Hematopoietic multipotent progenitor cell treated with erythropoietin and hydrocortisone succinate and interleukin-3 and kit ligand, for 6 days (in vitro differentiated cells): ENCODE measurements at regions not wholly inside any gene's neighbourhood (a gene's known extent, or its start where the extent isn't known, plus 50 kb on each side); places are given as distances from the start of the nearest gene placed in this dataset.
"Not testable (repeated sequence)": the region's sequence is repeated elsewhere in the genome, so short reads cannot be mapped to it uniquely, and the experiment has no call there.

Source experiments
- DNase-seq: peaks from one replicate; pipeline ENCODE4 v3.0.0-alpha.2; 2015

GRCh38 chr10:117754770-117755658 lies 212.5 kb downstream of the EMX2 start:
- no peak for DNase-seq

- no peak for DNase-seq
Measured at GRCh38 chr10:117755659-117756014, 213.1 kb downstream of the EMX2 start.

- no peak for DNase-seq
Measured at GRCh38 chr10:117757086-117757720, 214.7 kb downstream of the EMX2 start.

DNA sequence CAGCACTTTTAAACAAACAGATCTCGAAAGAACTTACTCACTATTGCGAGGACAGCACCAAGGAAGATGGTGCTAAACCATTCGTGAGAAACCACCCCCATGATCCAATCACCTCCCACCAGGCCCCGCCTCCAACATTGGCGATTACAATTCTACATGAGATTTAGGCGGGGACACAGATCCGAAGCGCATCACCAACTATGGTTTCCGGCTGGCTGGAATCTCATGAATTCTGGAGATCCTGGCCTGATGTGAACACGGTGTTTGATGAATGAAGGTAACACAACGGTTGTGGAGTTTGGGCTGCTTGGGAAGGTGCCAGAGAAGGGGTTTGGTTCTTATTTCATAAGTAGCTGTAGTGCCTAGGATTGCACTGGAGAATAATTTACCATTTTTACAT lies 216.7 kb downstream of the EMX2 start:
- no peak for DNase-seq

DNA sequence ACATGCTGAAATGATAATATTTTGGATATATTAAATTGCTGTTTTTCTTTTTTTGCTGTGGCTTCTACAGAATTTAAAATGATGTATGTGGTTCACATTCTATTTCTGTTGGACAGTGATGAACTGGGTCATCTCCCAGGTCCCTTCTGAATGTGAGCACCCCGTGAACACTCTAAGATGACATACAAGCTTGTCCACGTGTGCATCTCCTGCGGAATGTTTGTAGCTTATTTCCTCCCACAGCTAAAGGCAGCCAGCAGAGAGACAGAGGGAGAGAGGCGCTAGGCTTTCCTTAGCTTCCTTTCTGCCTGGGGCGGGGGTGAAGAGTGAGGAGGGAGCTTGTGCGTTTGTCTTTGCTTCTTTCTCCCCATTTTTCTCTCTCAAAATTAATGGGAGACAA lies 219.1 kb downstream of the EMX2 start:
- no peak for DNase-seq

- no peak for DNase-seq
Measured at GRCh38 chr10:117762126-117762818, 219.7 kb downstream of the EMX2 start.

GRCh38 chr10:117762819-117763172 lies 220.2 kb downstream of the EMX2 start:
- DNase-seq = no peak

DNA sequence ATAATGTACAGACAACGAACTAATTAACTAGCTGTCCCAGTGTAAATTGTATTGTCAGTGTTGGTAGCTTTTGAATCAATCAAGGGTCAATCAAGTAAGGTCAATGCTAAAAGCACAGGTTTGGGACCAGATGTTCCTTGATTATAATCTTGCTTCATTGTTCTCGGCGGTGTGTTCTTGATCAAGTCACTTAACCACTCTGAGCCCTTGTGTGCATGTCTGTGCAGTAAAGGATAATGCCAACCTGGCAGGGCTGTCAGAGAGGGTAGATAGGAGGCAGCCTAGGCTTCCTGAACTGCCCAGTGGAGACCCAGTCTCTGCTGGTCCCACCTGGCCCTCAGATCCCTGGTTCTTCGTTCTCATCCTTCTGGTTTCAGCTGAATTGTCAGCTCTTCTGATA lies 221.0 kb downstream of the EMX2 start:
- no peak for DNase-seq

GRCh38 chr10:117768333-117769042 lies 225.9 kb downstream of the EMX2 start:
- no peak for DNase-seq

- no peak for DNase-seq
Measured at GRCh38 chr10:117775526-117775925, 233.0 kb downstream of the EMX2 start.

- not testable (repeated sequence) for DNase-seq
Measured at GRCh38 chr10:117777222-117777621, 234.7 kb downstream of the EMX2 start.

DNA sequence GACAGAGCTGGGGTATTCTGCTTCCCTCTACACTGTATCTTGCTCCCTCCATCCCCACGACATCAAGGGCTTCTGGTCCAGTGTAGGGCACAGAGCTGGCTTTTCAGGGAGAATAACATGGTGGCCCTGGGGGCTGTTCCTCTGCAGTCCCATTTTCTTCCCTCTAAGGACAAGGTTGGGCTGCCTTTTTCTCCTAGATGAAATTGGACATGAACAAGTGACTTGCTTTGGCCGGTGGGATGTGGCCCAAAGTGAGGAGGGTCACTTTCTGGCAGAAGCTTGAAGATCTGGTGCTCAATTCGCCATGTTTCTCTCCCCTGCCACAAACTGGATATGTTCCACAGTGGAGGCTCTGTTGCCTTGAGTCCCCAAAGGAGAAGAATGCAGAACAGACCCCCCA lies 235.7 kb downstream of the EMX2 start:
- DNase-seq = no peak

- no peak for DNase-seq
Measured at GRCh38 chr10:117780411-117780810, 237.9 kb downstream of the EMX2 start.

DNA sequence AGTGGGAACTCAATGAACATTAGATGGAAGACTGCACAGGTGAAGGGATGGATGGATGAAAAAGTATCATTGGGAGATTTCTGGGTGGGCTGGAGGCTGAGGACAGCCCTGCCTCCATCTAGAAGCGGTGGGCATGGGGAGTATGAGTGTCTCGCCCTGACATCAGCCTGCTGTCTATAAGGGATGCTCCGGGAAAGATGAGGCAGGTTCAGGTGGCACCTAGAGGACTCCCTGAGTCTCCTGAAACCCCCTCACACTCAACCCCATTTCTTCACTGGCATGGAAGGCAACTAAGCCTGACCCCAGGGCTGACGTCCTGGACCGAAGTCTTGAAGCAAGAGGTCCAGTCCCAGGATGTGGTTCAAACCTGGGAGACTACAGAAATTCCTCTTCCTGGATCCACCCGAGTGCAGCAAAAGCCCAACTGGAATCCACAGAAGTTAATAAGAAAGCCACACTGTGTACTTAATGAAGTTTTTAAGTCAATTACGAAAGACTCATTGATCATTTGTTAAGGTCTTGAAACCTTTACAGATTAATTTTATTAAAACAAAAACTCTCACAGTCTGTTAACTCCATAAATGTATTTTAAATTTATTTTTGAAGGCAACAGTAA lies 238.8 kb downstream of the EMX2 start:
- DNase-seq = no peak

DNA sequence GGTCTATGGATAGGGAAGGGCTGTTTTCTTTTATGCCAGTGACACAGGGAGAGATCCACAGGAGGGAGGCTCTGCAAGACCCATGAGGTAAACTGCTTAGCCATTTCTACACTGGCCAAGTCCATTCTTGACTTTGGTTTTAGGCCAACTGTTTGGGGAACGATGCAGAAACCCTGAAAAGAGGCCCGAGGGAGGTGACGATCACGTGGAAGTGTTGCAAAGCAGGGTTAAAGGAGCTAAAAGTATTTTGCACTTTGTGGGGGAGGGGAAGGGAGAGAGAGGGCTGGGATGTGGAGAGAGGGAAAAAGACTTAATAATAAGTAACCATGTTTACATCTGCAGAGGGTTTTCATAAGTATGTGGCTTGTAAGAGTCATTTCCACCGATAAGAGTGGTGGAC lies 239.7 kb downstream of the EMX2 start:
- DNase-seq = no peak

DNA sequence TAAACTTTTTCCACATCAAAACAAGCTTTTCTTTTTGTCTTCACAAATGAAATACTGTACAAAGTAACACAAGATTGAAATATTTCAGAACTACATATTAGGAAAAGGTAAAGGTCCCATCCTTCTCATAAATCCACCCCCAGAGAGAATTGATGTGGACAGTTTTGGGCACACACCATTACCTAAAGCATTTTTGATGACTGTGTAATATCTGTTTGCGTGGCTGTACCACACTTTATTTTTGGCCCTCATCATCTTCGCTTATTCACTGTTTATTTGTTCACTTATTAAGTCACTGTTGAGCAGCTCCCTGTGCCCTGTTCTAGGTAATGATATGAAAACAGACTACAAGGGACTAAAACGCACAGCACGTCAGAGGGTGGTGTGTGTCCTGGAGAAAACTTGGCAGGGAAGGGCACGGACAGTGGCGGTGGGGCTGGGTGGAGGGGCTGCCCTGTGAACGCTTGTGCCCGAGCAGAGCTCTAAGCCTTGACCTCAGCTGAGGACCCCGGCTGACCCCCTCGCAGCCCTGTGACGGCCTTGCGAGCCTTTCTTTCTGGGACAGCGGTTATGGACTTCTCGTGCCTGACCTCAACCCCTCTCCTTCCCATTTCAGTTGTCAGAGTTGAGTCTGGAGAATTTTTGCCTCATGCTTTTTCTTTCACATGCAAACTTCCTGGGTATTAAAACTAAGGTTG lies 241.3 kb downstream of the EMX2 start:
- no peak for DNase-seq

- no peak for DNase-seq
Measured at GRCh38 chr10:117784776-117785175, 242.2 kb downstream of the EMX2 start.

DNA sequence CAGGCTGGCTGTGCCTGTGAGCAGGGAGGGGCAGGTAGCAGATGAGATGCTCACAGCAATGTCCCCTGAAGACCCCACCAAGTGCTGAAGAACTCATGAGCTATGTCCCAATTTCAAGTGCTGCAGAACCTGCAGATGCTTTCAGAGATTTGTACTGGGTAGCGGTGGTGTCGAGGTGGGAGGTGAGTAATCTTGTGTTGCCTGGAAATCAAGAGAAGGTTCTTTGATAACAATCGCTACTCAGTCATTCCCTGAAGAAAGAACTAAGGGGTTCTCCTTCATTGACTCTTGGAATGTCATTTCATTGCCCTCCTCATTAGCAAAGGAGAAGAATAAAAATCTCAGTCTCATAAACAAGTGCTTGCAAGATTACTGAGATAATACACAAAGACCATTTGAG lies 246.4 kb downstream of the EMX2 start:
- no peak for DNase-seq

DNA sequence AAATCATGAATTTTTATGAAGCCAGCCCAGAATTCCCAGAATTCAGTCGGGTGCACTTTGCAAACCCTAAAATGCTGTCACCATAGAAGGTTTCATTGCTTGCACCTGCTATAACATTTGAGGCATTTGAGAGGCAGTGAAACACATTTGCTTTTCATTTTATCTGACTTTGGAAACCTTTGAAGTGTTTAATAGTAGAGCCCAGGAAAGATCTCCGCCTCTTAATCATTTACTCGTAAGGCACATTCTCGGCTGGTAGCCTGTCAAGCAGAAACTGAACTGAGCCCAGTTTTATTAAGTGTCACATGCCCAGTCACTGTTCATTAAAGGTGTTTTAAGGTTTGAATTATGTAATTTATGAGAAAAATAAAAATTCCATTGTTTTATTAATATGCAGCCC lies 247.6 kb downstream of the EMX2 start:
- no peak for DNase-seq

DNA sequence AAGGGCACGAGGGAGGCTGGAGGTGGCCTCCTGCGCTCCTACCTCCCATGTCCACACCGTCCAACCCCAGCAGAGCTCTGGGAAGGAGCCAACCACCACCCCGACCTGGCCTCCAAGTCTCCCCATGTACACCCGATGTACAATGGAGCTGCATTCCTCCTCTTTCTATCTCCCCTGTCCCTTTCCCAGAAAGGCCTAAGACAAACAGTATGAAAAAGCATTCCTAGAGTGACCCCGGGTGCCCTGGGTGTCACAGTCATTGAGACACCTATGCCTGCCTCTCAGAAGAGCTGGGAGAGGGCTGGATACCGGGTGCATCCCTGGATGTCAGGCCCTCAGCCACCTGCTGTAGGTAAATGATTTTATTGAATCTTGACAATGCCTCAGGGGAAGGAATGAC lies 248.1 kb downstream of the EMX2 start:
- DNase-seq = no peak

DNA sequence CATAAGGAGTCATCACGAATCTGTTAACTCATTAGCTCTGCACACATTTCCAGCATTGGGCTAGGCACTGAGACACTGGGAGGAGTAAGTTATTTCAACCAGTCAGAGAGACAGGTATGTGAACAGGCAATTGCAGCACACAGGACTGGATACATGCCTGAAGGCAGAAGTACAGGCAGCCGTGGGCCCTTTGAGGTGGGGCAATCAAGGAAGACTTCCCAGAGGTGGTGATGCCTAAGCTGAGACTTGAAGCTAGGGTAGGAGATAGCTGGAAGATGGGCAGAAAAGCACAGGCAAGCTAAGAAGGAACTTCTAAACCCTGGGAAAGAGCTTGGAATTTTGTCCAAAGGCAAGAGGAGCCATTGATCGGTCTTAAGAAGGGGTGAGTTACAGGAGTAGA lies 249.7 kb downstream of the EMX2 start:
- DNase-seq = no peak

DNA sequence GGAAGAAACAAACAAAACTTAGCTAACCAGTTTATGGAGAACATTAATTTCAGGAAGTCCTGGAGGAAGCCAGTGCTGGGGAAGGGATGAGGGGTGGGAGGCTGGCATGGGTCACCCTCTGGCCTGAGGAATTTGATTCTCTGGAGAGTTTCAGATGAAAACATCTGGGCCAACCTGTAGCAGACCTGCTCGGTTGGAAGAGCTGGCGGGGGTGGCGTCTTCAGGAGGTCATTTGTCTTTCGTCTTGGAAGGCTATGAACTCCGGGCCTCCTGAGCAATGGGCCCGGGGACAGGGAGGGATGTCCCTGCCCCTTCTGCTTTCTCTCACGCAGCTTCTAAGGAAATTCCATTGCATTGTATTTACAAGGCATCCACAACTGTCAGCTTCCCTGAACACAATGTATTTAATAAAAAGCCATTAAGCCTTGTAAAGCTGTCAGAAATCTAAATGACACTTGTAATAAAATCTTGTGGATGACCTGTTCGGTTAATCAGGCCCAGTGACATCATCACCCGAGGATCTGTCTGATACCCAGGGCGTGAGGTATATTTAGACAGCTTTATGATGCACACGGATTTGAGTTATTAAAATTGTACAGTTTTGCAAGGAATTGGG lies 250.5 kb downstream of the RAB11FIP2 start:
- DNase-seq = no peak
